Peyer's patch (tissue), 4 donors: ENCODE measurements at regions not wholly inside any gene's neighbourhood (a gene's known extent, or its start where the extent isn't known, plus 50 kb on each side); places are given as distances from the start of the nearest gene placed in this dataset.

Source experiments
- DNase-seq, 3 donors: peaks; one replicate each; pipeline ENCODE4 v3.0.0-alpha.2; 2017 to 2019
- H3K27ac ChIP-seq, 4 donors: fragments of 200-600 bp; sonication (generic); one replicate each; pipeline ENCODE4 v1.5.1; 2016 to 2019
- H3K27me3 ChIP-seq, 2 donors: fragments of 200-600 bp; sonication (generic); one replicate each; pipeline ENCODE4 v1.5.1; 2019
- H3K36me3 ChIP-seq, 3 donors: fragments of 200-600 bp; sonication (generic); one replicate each; pipeline ENCODE4 v1.5.1; 2016 to 2019
- H3K4me1 ChIP-seq, 4 donors: fragments of 200-600 bp; sonication (generic); one replicate each; pipeline ENCODE4 v1.5.1; 2016 to 2019
- H3K4me3 ChIP-seq, 4 donors: fragments of 200-600 bp; sonication (generic); 1 replicate in 3 of 4; 2 replicates in 1 of 4; pipeline ENCODE4 v1.5.1; 2016 to 2019; ENCODE audit warnings: mild to moderate bottlenecking in 1 of 4
- H3K9me3 ChIP-seq, 4 donors: fragments of 200-600 bp; sonication (generic); one replicate each; pipeline ENCODE4 v1.5.1; 2016 to 2019; ENCODE audit warnings: mild to moderate bottlenecking in 1 of 4
- CTCF ChIP-seq, 6 experiments: fragments of 450-650 bp in 4 of 6; fragments of 200-600 bp in 2 of 6; sonication (generic) in 1 of 6; IDR thresholded peaks; one replicate each; pipeline ENCODE4 v1.5.1; 2017 to 2019; ENCODE audit warnings: antibody characterized with exemption in 6 of 6, mild to moderate bottlenecking in 3 of 6, moderate library complexity in 1 of 6
- POLR2A ChIP-seq, 2 donors: fragments of 450-650 bp; IDR thresholded peaks; one replicate each; pipeline ENCODE4 v1.5.1; 2017; ENCODE audit warnings: antibody characterized with exemption in 2 of 2, mild to moderate bottlenecking in 2 of 2, moderate library complexity in 2 of 2

DNA sequence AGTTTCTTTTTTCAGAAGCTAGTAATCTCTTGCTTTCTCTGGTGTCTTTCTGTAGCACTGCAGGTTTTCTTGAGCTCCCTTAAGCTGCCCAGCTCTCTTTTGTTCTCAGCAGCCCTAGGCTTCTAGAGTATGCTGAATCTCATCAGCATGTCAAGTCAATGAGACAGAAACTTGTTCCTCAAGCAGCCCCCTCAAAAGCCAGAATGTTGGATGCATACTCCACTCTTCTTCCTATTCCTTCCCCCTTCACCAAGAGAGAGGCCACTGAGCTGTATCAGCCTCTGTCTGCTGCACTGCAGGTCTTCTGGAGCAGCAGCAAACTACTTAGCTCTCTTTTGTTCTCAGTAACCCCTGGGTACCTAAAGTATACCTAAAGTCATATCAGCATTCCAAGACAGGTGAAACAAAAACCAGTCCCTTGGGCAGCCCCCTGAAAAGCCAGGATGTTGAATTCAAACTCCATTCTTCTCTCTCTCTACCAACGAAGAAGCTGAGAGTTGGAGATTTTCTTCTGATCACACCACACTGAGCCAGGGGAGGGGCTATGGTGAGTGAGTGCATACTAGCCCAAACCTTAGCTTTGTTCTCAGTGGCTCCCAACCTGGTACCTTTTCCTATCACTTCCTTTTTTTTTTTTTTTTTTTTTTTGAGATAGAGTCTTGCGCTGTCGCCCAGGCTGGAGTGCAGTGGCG lies 73.3 kb upstream of the WAC start:
- H3K27me3 ChIP-seq, result no peaks in the 10 kb centered on the region
- no peak for DNase-seq
- TF ChIP-seq POLR2A (IDR thresholded peaks at IDR 0.05) (no peak), CTCF (IDR thresholded peaks at IDR 0.05) (no peak)
- H3K4me1 ChIP-seq, result no peaks in the 10 kb centered on the region
- H3K27ac ChIP-seq, result no peak overlapping the region
- no peaks in the 10 kb centered on the region for H3K9me3 ChIP-seq
- H3K4me3 ChIP-seq, result no peak overlapping the region
- no peaks in the 10 kb centered on the region for H3K36me3 ChIP-seq

DNA sequence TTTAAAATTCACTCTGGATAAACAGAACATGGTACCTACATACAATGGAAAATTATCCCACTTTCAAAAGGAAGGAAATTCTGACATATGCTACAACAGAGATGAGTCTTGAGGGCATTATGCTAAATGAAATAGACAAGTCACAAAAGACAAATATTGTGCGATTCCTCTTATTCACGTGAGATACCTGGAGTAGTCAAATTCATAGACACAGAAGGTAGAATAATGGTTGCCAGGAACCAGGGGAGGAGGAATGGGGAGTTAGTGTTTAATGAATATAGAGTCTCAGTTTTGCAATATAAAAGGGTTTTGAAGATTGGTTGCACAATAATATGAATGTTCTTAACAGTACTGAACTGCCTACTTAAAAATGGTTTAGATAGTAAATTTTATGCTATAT lies 69.8 kb upstream of the WAC start:
- no peak for DNase-seq
- H3K9me3 ChIP-seq, result no peaks in the 10 kb centered on the region
- no peak overlapping the region for H3K4me3 ChIP-seq
- TF ChIP-seq CTCF (IDR thresholded peaks at IDR 0.05), result no peak
- TF ChIP-seq POLR2A (IDR thresholded peaks at IDR 0.05), result no peak
- no peak overlapping the region for H3K27ac ChIP-seq
- no peaks in the 10 kb centered on the region for H3K4me1 ChIP-seq
- H3K36me3 ChIP-seq, result no peaks in the 10 kb centered on the region
- no peaks in the 10 kb centered on the region for H3K27me3 ChIP-seq

DNA sequence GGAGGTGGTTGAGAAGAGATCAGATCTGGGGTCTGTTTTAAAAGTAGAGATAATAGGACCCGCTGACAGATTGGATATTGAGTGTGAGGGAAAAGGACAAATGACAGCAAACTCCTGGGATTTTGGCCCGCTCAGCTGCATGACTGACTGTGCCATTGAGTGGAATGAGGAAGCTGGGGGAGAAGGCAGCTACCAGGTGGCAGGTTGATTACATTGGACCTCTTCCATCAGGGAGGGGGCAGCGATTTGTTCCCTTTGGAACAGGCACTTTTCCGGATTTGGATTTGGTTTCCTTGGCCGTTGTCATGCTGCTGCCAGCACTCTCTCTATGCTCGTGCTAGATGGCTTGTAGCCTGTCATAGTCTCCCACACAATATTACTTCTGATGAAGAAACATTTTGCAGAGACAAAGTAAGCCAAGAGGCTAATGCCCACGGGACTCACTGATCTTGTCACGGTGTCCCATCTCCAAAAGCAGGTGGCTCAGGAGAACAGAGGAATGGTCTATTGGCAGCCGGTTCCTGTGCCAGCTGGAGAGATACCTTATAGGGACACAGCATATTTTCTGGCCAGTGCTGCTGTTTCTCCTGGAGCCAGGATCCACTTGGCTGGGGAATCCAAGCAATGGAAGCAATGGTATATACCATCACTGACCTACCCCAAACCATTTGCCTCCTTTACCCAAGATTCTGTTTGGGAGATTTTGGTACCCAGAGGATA lies 69.1 kb upstream of the WAC start:
- no peak overlapping the region for H3K27ac ChIP-seq
- H3K4me3 ChIP-seq, result no peak overlapping the region
- no peaks in the 10 kb centered on the region for H3K4me1 ChIP-seq
- no peak for TF ChIP-seq POLR2A (IDR thresholded peaks at IDR 0.05)
- TF ChIP-seq CTCF (IDR thresholded peaks at IDR 0.05), result no peak
- peak in 1 of 3 donors; percentile 46 for DNase-seq
- H3K36me3 ChIP-seq, result no peaks in the 10 kb centered on the region
- no peaks in the 10 kb centered on the region for H3K9me3 ChIP-seq
- H3K27me3 ChIP-seq, result no peaks in the 10 kb centered on the region

- no peaks in the 10 kb centered on the region for H3K36me3 ChIP-seq
- no peak overlapping the region for H3K4me3 ChIP-seq
- H3K9me3 ChIP-seq, result no peaks in the 10 kb centered on the region
- H3K27me3 ChIP-seq, result no peaks in the 10 kb centered on the region
- no peak overlapping the region for H3K27ac ChIP-seq
- no peak for TF ChIP-seq CTCF (IDR thresholded peaks at IDR 0.05)
- no peak for TF ChIP-seq POLR2A (IDR thresholded peaks at IDR 0.05)
- no peaks in the 10 kb centered on the region for H3K4me1 ChIP-seq
- DNase-seq, result no peak
Observed at GRCh38 chr10:28467615-28468014, 65.3 kb upstream of the WAC start.

DNA sequence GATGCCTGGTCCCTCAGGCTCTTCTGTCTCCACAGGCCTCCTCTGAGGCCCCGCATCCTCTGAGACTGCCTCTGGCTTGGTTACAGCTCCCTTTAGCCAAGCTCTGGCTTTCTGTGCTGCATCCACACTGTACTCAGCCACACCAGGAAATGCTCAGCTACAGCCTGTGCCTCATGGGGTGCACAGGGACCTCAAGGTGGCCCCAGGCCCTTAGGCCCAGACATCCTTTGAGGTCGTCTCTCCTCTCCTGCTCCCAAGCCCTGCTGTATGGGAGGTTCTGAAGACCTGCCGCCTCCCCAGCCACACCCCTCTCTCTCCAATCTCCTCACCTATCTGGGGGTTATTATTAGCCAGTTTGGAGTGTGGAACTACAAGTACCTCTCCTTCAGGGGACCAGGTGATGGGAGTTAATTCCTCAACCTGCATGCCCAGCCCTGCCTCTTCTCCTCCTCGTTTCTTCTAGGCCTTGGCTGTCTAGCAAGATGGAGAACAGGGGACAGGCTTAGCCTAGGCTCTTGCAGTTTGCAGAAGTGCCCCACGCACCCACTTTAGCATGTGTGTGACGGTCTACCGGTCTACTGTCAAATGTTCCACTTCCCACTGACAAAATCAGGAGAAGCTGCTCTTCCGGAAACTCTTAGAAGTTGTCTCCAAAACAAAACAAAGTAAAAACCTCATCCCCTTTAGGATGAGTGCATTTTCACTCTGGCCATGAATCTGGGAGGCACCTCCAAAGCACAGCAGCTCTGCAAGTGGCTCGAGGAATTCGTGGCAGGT lies 64.0 kb upstream of the WAC start:
- Histone ChIP-seq H3K9me3 (no peaks in the 10 kb centered on the region), H3K27ac (no peak overlapping the region), H3K4me1 (no peaks in the 10 kb centered on the region), H3K27me3 (no peaks in the 10 kb centered on the region), H3K36me3 (no peaks in the 10 kb centered on the region), H3K4me3 (no peak overlapping the region)
- TF ChIP-seq CTCF (IDR thresholded peaks at IDR 0.05), result no peak
- no peak for TF ChIP-seq POLR2A (IDR thresholded peaks at IDR 0.05)
- no peak for DNase-seq
